Tibial artery (tissue), 4 donors: ENCODE measurements at regions not wholly inside any gene's neighbourhood (a gene's known extent, or its start where the extent isn't known, plus 50 kb on each side); places are given as distances from the start of the nearest gene placed in this dataset.
A peak's percentile ranks its signal among the peaks of the same experiment; 100 is the strongest.

Experiments used
- DNase-seq, 2 donors: peaks; one replicate each; pipeline ENCODE4 v3.0.0-alpha.2; 2019
- H3K27ac ChIP-seq, 2 donors: fragments of 200-600 bp; sonication (generic) in 1 of 2; 1 replicate in 1 of 2; 2 replicates in 1 of 2; pipeline ENCODE4 v1.5.1; 2018 to 2019; ENCODE audit warnings: mild to moderate bottlenecking in 1 of 2
- H3K27me3 ChIP-seq, 2 donors: fragments of 200-600 bp; sonication (generic) in 1 of 2; one replicate each; pipeline versions ENCODE4 v1.5.1 to v1.6.0; 2016 to 2019
- H3K36me3 ChIP-seq, 3 donors: fragments of 200-600 bp; sonication (generic) in 2 of 3; one replicate each; pipeline ENCODE4 v1.5.1; 2016 to 2019; ENCODE audit warnings: mild to moderate bottlenecking in 2 of 3
- H3K4me1 ChIP-seq, 4 donors: fragments of 200-600 bp; sonication (generic) in 2 of 4; 1 replicate in 3 of 4; 2 replicates in 1 of 4; pipeline ENCODE4 v1.5.1; 2016 to 2019
- H3K4me3 ChIP-seq, 2 donors: fragments of 200-600 bp; sonication (generic) in 1 of 2; 1 replicate in 1 of 2; 2 replicates in 1 of 2; pipeline ENCODE4 v1.5.1; 2018 to 2019; ENCODE audit warnings: mild to moderate bottlenecking in 2 of 2
- H3K9me3 ChIP-seq, 3 donors: fragments of 200-600 bp; sonication (generic) in 1 of 3; one replicate each; pipeline ENCODE4 v1.5.1; 2016 to 2019
- CTCF ChIP-seq, 2 experiments: fragments of 200-600 bp in 1 of 2; fragments of 450-650 bp in 1 of 2; IDR thresholded peaks; one replicate each; pipeline ENCODE4 v1.5.1; 2017 to 2019; ENCODE audit warnings: antibody characterized with exemption in 2 of 2, mild to moderate bottlenecking in 1 of 2, moderate library complexity in 1 of 2
- intact Hi-C: fragments of 100-400 bp; cut with DNase I; formaldehyde crosslinking; loops from one replicate; pipeline ENCODE4 v1.15.0; 2023; ENCODE audit warnings: low total_unique reads

GRCh38 chr9:130765137-130766020, 69.7 kb upstream of the ABL1 start:
- Histone ChIP-seq H3K4me3 (no peak overlapping the region), H3K36me3 (no peaks in the 10 kb centered on the region), H3K9me3 (no peaks in the 10 kb centered on the region), H3K4me1 (peaks cover 0 to 21% (median 12%) of the 10 kb centered on the region in 4 donors), H3K27me3 (no peaks in the 10 kb centered on the region), H3K27ac (peak overlapping the region in 1 of 2 donors; percentile 35)
- intact Hi-C loops, result loop anchor here (5.0 to 10.0 kb wide), 3 partner anchors 48 to 179 kb away; no protein-coding TSS in a partner anchor
- DNase-seq, result no peak
- TF ChIP-seq CTCF (IDR thresholded peaks at IDR 0.05), result no peak

DNA sequence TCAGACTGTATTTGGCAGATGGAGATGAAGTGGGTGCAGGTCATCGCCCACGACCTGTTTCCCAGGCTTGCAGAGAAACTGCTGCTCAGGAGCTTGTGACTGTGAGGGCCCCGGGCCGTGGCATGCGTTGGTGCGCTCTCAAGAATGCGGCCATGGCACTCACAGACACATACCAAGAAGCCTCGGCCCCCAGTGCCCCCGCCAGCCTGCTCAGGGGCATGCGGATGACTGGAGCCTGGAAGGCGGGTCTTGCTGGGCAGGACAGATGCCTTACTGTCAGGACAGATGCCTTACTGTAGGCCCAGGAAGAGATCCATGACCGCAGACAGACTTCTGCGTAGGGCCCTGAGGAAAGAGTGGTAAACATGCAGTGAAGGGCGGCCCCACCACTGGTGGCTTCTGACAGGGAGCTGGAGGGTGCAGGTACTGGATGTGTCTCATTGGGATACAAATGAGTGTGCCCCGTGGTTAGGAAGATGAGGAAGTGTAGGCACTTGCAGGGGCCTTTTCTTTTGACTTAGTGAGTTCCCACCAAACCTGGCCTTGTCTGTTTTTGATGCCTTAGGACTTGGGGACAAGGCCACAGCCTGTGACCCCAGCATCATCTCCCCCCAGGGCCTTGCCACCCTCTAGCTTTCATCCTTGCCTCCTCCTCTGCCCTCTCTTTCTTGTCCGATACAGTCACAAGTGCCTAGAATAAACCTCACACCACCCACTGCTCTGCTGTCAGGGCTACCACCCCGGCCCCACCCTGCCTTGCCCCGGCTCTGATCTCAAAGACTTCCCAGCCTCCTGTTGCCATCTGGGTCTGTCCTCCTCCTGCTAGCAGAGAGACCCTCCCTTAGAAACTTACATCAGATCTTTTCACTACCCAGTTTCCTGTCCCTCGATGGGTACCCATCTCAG, 68.8 kb upstream of the ABL1 start:
- no peaks in the 10 kb centered on the region for H3K36me3 ChIP-seq
- no peaks in the 10 kb centered on the region for H3K9me3 ChIP-seq
- intact Hi-C loops, result loop anchor here (5.0 to 10.0 kb wide), 3 partner anchors 49 to 179 kb away; no protein-coding TSS in a partner anchor
- no peak overlapping the region for H3K4me3 ChIP-seq
- H3K4me1 ChIP-seq, result peaks cover 0 to 24% (median 12%) of the 10 kb centered on the region in 4 donors
- peak overlapping the region; percentile 31 to 35 for H3K27ac ChIP-seq
- DNase-seq, result no peak
- H3K27me3 ChIP-seq, result no peaks in the 10 kb centered on the region
- TF ChIP-seq CTCF (IDR thresholded peaks at IDR 0.05), result no peak

DNA sequence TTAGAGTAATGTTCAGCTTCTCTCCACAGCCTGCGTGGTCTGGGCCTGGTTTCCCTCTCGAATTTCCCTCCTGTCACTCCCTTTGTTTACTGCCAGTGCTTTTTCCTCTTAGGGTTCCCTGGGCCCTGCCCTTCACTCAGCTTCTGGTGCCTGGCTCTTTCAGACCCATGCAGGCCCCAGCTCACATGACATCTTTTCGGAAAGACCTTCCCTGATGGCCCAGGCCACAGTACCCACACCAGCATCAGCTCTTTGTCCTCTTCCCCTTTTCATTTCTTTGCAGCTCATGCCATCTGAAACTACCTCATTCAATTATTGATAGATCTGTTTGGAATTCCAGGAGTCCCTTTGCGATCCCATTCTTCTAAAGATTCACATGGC, 68.1 kb upstream of the ABL1 start:
- Histone ChIP-seq H3K4me3 (no peak overlapping the region), H3K27ac (peak overlapping the region; percentile 31 to 35), H3K36me3 (no peaks in the 10 kb centered on the region), H3K4me1 (peaks cover 0 to 24% (median 12%) of the 10 kb centered on the region in 4 donors), H3K9me3 (no peaks in the 10 kb centered on the region), H3K27me3 (no peaks in the 10 kb centered on the region)
- TF ChIP-seq CTCF (IDR thresholded peaks at IDR 0.05), result no peak
- DNase-seq, result no peak
- intact Hi-C loops, result loop anchor here (5.0 to 10.0 kb wide), 3 partner anchors 50 to 178 kb away; no protein-coding TSS in a partner anchor

DNA sequence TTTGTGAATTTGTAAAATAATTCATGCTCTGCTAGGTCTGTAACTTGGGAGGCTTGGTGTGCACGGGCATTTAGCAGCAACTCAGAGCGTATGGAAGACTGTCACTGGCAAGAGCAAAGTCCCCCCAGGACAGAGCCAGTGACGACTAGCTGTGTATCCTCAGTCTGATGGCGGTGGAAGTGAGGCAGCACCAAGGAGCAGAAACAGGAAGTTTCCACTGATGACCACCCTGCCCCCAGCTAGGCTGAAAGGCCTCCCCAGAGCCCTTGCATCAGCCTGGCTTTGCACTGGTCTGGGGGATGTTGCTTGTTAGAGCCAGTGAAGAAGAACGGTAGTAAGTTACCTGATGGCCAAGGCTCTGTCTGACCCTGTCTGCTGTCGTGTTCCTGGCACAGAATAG, 66.8 kb upstream of the ABL1 start:
- Histone ChIP-seq H3K9me3 (no peaks in the 10 kb centered on the region), H3K36me3 (no peaks in the 10 kb centered on the region), H3K4me3 (no peak overlapping the region), H3K27me3 (no peaks in the 10 kb centered on the region), H3K27ac (no peak overlapping the region), H3K4me1 (peaks cover 0 to 24% (median 12%) of the 10 kb centered on the region in 4 donors)
- intact Hi-C loops, result loop anchor here (5.0 to 10.0 kb wide), 3 partner anchors 51 to 177 kb away; no protein-coding TSS in a partner anchor
- DNase-seq, result no peak
- no peak for TF ChIP-seq CTCF (IDR thresholded peaks at IDR 0.05)

DNA sequence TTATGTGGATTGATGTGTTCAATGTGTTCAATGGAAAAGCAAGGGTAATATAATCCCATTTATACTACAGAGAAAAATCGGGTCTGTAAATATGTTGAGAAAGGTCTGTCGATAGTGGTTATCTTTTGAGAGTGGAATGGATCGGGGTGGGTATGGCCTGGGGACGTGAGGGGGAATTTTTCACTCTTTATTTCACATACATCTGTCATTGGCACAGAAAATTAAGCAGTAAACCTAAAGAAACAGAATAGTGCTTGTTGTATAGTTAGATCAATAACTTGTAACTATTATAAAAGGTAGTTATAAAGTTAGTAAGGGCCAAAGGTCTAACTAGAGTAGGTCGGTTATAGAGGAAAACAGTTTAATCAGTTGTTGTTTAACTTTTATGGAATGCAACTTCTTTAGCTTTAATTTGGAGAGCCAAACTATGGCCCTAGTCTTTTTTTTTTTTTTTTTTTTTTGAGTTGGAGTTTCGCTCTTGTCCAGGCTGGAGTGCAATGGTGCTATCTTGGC, 66.1 kb upstream of the ABL1 start:
- DNase-seq, result no peak
- intact Hi-C loops, result loop anchor here (5.0 to 10.0 kb wide), 3 partner anchors 52 to 176 kb away; no protein-coding TSS in a partner anchor
- Histone ChIP-seq H3K9me3 (no peaks in the 10 kb centered on the region), H3K4me3 (no peak overlapping the region), H3K4me1 (peaks cover 0 to 24% (median 12%) of the 10 kb centered on the region in 4 donors), H3K27me3 (no peaks in the 10 kb centered on the region), H3K36me3 (no peaks in the 10 kb centered on the region), H3K27ac (no peak overlapping the region)
- no peak for TF ChIP-seq CTCF (IDR thresholded peaks at IDR 0.05)
